ENCODE measurements at regions not wholly inside any gene's neighbourhood (a gene's known extent, or its start where the extent isn't known, plus 50 kb on each side); places are given as distances from the start of the nearest gene placed in this dataset.

GRCh38 chr4:75249739-75250138, 264.5 kb downstream of the RCHY1 start:
- TF ChIP-seq CTCF (IDR thresholded peaks at IDR 0.05): no peak
- no peak for TF ChIP-seq EZH2phosphoT487 (IDR thresholded peaks at IDR 0.05)
- no peak for TF ChIP-seq EZH2 (IDR thresholded peaks at IDR 0.05)
